Endothelial cell of hepatic sinusoid (primary cell): ENCODE measurements at regions not wholly inside any gene's neighbourhood (a gene's known extent, or its start where the extent isn't known, plus 50 kb on each side); places are given as distances from the start of the nearest gene placed in this dataset.

Experiments
- in situ Hi-C: cut with HindIII; loops from 2 replicates; pipeline ENCODE4 v1.10.0; 2017; ENCODE audit warnings: low sequenced_read_pairs

DNA sequence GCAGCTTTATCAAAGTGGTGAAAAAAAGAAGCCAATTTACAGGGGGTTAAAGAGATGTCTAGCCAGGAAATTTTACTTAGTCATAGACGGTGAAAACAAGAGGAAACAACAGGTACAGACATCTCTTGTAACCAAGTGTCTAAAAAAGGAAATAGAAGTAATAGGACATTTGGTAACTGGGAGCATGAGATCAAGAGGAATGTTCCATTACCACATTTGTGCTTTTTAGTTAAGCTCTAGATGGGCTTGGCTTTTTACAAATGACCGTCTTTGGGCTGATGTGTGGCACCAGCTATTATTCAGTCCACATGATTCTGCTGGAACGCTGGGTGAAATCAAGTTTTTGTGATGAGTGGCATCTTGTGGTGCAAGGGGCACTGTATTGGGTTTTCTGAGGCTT lies 179.5 kb downstream of the SMIM20 start:
- in situ Hi-C loops = loop anchor here (25.0 kb wide), 1 partner anchor 319 kb away; no protein-coding TSS in a partner anchor

DNA sequence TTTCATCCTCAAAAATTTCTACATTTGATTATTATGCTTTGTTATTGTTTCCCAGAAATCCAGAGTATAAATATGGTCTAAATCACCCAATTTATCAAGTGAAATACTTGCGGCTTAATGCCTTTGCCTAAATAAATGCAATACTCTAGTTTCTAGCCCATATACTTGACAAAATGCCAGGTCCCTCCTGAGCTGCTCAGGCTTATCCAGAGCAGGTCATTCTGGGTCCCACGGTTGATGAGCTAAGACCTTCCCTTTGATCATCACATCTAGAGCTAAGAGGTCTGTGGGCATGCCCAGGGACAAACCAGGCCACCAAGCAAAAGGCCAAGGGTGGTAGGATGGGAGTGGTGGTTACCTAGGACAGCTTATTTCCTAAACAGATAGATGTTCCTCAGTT lies 180.1 kb downstream of the SMIM20 start:
- in situ Hi-C loops = loop anchor here (25.0 kb wide), 1 partner anchor 318 kb away; no protein-coding TSS in a partner anchor

DNA sequence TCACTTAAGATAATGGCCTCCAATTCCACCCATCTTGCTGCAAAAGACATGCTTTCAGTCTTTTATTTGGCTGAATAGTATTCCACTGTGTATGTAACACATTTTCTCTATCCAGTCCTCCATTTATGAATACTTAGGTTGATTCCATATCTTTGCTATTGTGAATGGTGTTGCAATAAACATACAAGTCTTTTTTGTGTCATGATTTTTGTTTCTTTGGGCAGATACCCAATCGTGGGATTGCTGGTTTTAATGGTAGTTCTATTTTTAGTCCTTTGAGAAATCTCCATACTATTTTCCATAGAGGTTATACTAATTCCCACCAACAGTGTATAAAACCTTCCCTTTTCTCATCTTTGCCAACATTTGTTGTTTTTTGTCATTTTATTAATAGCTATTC lies 180.9 kb downstream of the SMIM20 start:
- in situ Hi-C loops = loop anchor here (25.0 kb wide), 1 partner anchor 317 kb away; no protein-coding TSS in a partner anchor

DNA sequence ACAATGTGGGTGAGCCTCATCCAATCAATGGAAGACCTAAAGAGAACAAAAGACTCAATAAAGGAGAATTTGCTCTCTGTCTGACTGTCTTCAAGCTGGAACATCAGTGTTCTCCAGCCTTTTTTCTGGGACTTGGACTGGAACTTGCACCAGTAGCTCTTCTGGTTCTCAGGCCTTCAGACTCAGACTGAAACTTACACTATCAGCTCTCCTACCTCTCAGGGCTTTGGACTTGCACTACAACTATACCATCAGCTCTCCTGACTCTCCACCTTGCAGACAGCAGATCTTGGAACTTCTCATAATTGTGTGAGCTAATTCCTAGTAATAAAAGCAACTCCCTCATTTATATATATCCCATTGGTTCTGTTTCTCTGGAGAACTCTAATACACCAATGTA lies 185.9 kb downstream of the SMIM20 start:
- in situ Hi-C loops = loop anchor here (25.0 kb wide), 1 partner anchor 312 kb away; no protein-coding TSS in a partner anchor

DNA sequence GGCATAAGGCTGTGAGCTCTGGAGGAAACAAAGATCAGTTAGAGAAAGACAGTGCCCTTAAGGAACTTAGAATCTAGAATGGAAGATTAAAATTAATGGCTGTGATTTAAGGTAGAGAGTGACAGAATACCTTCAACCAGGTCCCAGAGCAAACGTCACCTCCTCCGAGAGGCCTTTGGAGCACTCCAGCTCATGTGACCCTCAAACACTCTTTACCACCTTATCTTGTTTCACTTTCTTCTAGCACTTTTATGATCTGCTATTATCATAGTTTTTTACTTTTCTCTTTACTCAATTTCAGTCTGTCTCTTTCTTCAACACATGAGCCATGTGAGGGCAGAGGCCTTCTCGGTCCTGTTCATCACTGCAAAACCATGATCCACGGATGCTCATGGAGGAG lies 187.0 kb downstream of the SMIM20 start:
- in situ Hi-C loops = no loop called here

DNA sequence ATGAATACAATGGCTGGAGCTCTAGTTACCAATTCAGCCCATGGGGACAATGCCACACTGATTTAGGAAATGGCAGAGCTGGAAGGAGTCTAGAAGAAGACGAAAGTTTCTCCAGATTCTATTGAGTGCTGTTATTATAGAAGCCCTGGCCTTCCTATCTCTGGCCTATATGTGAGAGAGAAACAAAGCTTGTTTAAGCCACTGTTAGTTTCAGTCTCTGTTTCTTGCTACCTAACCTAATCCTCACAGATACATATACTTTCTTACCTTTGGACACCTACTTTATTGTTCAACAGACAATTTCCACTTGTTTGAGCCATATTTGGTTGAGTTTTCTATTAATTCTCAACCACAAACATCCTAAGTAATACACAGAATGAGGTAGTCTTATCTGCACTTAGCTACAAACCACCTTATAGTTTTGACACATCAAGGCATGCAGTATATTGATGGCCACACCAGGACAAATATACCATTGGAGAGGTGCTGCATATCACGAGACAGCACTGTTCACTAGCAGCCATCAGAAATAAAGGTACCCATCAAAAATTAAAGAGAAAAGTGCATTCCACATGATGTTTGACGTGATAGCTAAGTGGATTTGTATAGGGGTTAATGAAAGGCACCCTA lies 190.2 kb downstream of the SMIM20 start:
- in situ Hi-C loops = no loop called here

DNA sequence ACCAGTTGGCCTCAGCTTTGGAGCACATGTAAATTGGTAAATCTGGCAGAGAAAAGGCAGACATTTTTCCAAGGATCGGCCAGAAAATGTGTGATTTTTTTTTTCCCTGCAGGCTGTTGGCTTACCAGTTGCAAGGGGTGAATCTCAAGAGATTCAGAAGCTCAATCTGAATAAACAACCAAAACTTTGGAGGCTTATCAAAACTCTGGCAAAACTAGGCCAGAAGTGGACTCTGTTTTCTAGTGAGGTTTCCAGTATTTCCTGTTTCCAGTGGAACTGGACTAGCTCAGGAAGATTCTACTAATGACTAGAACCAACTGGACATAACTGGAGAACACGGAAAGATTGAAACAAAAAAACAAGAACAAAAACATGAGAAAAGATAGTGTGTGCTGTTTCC lies 191.3 kb downstream of the SMIM20 start:
- in situ Hi-C loops = no loop called here

DNA sequence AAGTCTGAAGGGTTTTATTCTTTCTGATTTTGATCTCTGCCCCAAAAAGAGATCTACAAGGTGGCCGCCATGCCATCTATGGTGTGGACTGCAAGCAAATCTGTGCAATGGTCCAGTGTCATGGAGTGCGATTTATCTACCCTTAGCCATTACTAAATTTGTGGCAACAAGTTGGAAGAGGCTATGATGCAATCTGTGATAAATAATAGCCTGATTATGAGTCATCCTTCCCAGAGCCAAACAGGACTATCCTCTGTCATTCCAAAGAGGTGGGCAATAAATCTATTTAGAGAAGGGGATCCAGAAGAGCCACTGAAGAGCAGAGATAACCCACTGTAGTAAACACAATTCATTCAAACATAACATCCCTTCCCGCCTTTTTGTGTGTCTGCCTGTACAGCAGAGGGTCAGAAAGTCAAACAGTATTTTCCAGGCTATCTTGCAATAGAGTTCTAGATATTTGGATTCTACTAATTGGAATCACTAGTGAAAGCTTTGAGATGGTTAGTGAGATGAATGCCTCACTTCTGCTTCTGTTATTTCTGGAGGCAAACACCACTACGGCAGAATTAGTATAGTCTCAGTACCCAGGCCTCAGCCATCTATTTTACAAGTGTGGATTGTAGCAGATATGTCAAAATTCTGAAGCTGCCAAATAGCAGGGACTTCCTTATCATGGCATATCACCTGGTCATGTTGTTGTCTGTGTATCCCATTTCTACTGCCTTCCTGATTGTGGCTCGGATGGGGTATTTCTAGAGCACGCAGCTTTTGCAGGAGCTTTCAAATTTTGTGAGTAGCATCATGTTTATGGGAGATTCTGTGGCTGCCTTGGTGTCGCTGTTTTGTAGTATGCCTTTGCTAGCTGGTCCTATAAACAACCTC lies 192.0 kb downstream of the SMIM20 start:
- in situ Hi-C loops = no loop called here

DNA sequence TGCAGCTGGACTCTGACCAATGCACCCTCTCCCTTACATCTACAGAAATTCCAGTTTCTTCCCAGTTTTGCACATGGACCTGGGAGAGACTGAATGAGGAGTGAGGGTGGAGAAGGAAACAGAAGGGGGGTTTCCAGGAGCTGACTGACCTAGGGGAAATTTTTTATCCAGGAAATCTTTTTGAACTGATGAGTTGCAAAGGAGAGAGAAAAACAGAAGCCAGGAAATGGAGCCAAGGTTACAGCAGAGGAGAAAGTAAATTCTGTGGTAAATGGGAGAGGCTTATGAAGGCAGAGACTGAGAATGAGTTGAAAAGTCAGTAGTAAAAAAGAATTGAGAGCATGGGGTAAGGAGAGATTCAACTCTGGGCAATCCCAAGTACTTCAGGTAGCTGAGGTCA lies 192.8 kb downstream of the SMIM20 start:
- in situ Hi-C loops = no loop called here

DNA sequence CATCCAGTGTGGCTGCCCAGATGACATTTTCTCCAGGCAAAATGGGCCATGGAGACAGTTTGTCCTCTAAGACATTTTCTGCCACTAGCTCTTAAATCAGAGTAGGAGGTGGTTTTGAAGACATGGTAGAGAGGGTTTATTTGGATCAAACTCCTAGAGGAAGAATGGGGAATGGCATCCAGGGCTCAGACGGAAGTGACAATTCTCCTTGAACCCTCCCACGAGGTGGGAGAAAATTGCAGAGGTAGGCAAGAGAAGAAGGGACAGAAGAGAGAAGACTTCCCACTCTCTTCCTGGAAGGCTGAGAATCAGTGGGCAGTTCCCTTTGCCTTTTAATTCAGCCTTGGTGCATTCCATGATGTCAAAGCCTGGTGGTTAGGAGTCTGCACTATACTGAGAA lies 194.0 kb downstream of the SMIM20 start:
- in situ Hi-C loops = no loop called here

DNA sequence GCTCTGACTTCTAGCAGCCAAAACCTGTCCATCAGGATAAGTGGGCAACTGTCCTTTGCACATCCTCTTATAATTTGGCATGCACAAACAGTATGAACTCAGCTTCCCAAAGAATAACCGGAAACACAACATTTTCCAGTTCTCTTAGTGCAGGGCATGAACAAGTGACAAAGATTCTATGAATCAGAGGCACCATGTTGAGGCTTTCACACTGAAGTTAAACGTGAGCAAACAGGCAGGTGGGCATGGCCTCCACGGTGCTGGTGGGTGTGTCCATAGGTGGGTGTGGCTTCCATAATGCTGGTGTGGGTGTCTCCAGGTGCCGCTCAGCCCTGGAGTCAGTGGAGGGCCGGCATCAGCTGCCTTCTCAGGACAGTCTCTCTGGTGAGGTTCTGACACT lies 196.5 kb downstream of the SMIM20 start:
- in situ Hi-C loops = no loop called here

DNA sequence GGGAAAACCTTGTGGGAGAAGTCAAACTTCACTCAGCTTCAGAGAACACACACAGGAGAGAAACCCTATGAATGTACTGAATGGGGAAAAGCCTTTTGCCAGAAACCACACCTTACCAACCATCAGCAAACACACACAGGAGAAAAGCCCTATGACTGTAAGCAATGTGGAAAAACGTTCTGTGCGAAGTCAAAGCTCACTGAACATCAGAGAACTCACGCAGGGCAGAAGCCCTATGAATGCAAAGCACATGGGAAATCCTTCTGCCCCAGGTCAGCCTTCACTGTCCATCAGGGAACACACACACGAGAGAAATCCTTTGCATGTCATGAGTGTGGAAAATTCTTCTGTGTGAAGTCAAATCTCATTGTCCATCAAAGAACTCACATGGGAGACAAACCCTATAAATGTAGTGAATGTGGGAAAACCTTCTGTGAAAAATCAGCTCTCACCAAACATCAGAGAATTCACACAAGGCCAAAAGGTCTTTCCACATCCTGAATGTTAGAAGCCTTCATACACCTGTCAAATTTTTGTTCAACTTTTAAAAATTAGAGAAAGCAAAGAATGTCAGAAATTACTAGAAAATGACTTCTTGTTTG lies 199.4 kb downstream of the SMIM20 start:
- in situ Hi-C loops = no loop called here

DNA sequence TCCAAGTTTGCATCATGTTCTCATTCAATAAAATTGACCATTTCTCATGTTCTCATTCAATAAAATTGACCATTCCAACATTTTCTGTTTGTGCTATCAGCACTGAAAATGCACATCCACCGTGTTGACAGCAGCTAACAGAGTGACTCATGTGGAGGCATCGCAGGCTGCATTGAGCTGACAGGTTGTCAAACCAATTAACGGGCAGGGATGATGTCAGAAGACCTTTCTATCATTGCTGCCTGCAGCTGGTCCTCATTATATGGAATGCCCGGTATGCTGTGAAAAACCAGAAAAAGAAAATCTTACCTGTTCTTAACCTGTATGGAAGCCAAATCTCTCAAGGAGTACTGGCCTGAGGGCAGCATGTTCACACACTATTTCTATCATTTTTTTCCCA lies 202.0 kb downstream of the SMIM20 start:
- in situ Hi-C loops = no loop called here

DNA sequence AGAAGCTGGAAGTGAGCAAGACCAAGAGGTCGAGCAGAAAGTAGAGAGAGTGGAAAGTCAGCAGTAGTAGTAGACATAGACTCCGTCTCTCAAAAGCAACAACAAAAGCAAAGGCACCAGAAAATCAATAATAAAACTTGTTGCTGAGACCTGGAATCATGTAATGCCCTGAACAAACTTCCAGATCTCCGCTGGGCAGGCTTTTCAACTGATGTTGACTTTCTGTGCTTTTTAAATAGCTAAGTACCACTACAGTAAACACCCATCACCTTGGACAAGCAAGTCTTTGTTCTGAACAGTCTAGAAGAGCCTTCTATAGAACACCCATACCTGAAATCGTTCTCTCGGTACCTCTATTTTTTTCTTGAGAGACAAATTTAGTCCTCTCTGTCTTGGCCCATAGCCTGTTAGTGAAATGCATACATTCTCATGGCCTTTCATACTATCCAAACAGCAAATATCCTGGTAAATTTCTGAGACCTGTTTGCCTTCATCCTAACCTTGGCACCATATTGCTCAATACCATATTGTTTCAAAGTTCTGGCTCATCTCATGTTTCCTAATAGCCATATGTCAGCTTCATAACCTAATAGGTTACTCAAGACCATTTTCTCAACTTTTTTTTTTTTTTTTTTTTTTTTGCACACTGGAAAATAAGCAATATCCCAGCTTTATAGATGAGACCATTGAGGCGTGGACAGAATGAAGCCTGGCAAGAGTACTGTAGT lies 200.6 kb upstream of the RBPJ start:
- in situ Hi-C loops = no loop called here

DNA sequence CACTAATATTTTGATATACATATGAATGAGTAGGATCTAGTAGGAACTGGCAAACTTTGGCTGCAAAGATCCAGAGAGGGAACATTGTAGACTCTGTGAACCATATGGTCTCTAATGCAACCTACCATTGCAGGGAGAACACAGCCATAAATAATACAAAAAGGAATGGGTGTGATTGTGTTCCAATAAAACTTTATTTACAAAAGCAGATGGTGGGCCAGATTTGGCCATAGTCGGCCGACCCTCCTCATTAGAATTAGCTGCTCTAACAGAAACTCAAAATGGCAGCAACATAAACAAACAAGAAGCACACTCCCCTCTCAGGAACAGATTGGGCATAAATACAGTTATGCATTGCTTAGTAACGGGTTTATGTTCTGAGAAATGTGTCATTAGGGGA lies 198.1 kb upstream of the RBPJ start:
- in situ Hi-C loops = no loop called here

DNA sequence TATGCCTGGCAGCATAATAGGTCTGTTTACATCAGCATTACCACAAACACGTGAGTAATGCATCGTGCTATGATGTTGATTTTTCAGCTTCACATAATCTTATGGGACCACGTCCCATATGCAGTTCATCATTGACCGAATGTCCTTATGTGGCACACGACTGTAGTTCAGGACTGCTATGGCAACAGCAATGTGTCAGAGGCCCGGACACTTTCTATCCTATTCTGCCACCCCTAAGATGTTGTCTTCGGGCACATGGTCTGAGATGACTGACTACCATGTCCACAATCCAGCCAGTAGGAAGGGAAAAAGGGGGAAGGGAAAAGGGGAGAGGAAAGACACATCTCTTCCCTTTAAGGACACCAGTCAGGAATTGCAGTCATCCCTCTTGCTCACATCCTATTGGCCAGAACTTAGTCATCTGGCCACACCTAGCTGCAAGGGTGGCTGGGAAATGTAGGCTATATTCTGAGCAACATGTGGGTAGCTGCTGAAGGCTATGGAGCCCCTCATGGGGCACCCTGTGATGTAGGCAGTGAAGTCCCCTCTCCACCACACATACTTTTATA lies 196.0 kb upstream of the RBPJ start:
- in situ Hi-C loops = no loop called here

DNA sequence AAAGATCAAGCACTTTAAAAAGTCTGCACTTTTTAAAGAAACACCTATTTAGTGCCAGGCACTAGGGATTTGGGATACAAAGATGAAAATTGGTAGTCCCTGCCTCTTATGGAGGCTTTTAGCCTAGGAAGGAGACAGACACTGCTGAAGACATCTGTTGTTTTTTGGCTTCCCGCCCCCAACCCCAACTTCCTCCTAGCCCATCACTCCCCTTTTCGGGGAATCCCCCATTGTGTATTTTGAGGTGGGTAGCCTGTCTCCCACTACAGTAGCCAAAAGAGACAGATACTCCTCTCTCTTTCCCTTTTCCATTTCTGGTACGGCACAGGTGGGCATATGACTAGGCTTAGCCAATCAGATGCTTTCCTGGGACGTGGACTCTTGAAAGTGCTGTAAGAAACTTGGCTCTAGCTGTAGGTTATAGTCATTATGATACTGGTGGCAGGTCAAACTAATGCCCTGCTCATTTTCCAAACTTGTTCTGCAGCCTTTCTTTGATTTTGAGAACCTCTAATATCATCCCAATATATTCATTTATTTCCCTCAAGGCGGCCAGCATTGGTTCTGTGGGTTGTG lies 194.6 kb upstream of the RBPJ start:
- in situ Hi-C loops = no loop called here

DNA sequence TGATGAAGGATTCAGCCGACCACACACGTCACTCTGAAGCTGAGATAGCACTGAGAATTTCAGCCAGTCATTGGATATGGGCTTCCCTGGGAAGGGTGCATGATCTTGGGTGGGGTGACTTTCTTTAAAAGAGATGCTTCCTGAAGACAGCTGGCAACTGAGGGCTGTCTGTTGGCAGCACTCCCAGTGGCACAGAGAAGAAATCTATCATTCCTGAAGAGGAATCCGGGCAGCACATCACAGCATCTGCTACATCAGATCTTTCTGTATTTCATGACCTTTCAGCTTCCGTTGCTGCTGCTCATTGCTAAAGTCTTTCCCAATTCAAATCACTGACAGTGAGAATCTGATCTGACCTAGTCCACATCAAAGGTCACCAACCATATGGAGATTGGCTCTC lies 193.8 kb upstream of the RBPJ start:
- in situ Hi-C loops = no loop called here

DNA sequence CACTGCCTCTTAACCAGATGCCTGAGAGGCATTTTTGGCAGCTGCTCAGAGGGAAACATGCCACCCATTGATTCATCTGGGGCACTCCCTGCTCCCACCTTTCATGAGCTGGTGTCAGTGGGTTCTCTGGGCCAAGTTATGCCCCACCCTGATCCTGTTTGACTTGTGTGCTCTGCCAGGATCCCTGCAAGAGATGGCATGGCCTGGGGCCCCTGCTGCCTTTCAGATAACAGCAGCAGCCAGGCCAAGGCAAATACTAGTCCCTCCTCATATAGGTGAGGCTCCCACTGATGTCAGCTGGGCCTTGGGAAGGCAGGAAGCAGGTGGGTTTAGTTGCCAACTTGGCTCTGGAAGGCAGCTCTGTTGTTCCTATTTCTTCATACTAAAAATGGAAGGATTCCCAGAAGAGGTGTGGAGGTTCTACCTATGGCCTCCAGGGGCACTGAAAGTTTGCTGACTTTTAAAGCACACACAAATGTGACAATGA lies 192.9 kb upstream of the RBPJ start:
- in situ Hi-C loops = no loop called here

DNA sequence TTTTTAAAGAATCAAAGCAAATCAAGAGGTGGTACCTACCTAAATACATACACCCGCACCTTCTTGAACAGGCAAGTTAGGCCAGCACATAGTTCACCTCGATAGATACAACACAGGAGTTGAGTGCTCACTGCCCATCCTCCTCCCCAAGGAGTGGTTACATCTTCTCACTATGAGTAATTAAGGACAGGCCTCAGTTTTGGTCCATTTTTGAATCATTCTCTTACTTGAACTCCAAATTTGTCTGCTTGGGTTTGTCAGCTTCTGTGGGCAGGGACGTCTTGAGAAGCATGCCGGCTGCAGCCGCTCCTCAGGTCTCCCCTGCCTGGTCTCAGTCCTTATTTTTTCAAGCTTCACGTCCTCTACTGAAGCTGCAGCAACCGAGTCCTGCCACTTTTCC lies 190.6 kb upstream of the RBPJ start:
- in situ Hi-C loops = loop anchor here (5.0 kb wide), 1 partner anchor 87 kb away; no protein-coding TSS in a partner anchor
